ENCODE measurements at regions not wholly inside any gene's neighbourhood (a gene's known extent, or its start where the extent isn't known, plus 50 kb on each side); places are given as distances from the start of the nearest gene placed in this dataset.

DNA sequence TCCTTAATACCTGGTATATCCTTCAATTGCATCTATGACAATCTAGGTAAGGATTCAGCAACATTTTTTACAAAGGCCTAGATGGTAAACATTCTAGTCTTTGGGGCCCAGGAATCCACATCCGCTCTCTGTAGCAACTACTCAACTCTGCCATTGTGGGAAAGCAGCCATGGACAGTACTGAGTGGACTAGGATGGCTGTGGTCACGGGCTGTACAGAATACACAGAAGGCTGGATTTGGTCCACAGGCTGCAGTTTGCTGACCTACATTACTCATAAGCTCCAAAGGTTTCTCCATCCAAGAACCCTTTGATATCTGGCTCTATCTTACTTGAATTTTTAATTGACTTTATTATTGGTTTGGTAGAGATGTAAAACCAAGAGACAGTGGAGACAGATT lies 418.3 kb upstream of the LRRTM1 start:
- Histone ChIP-seq H3K36me3 (ENCODE audit: control insufficient read depth in 2 of 2, insufficient read depth in 2 of 2, low read length in 1 of 2) (no peaks in the 10 kb centered on the region), H3K4me3 (no peak overlapping the region), H3K4me2 (ENCODE audit: control insufficient read depth, insufficient read depth) (no peak overlapping the region), H3K9me3 (replicated peaks; ENCODE audit: control insufficient read depth, insufficient read depth, low read length) (no peaks in the 10 kb centered on the region), H4K20me1 (ENCODE audit: control insufficient read depth, insufficient read depth) (no peaks in the 10 kb centered on the region), H3K79me2 (ENCODE audit: control insufficient read depth, insufficient read depth, low read length) (no peaks in the 10 kb centered on the region), H3K27ac (ENCODE audit: control insufficient read depth, insufficient read depth) (no peak overlapping the region), H3K4me1 (ENCODE audit: control insufficient read depth, insufficient read depth, low read length) (no peaks in the 10 kb centered on the region), H3K9ac (ENCODE audit: control insufficient read depth, insufficient read depth, low read length) (no peak overlapping the region), H3K27me3 (replicated peaks in 1 of 2; ENCODE audit: control insufficient read depth in 2 of 2, insufficient read depth in 2 of 2, low read length in 1 of 2) (no peaks in the 10 kb centered on the region), H2AFZ (ENCODE audit: control insufficient read depth, low read depth, low read length) (no peak overlapping the region)
- intact Hi-C loops (cut with micrococcal nuclease; ENCODE audit: unreplicated experiment) = no loop called here
- no TSS peak for BruUV-seq (replicated peaks)
- DNase-seq (ENCODE audit: low read depth, low spot score) (no peak), ATAC-seq (no peak), FAIRE-seq (no peak)
- POLR2A ChIA-PET = no interaction called here
- SMC1A ChIA-PET (ENCODE audit: uncharacterized antibody, unreplicated experiment) = no interaction called here
- 25% methylated on average over 2 of the region's 2 CpGs for WGBS (ENCODE audit: insufficient coverage, insufficient replicate concordance, low lambda C conversion rate, missing lambda C conversion rate)
- TF ChIP-seq CBFB (IDR thresholded peaks at IDR 0.05; ENCODE audit: low read depth) (no peak), EED (IDR thresholded peaks at IDR 0.05; ENCODE audit: low read depth) (no peak), POLR2AphosphoS2 (IDR thresholded peaks at IDR 0.05; ENCODE audit: low read depth, low read length) (no peak), ZNF274 (IDR thresholded peaks at IDR 0.05; ENCODE audit: insufficient read depth, insufficient read length) (no peak), NFYA (IDR thresholded peaks at IDR 0.05; ENCODE audit: borderline replicate concordance, low read depth, low read length) (no peak), NFIC (IDR thresholded peaks at IDR 0.05; ENCODE audit: low read depth, low read length) (no peak), ELK1 (IDR thresholded peaks at IDR 0.05; ENCODE audit: low read depth, low read length) (no peak), DPF2 (IDR thresholded peaks at IDR 0.05) (no peak), CBX5 (IDR thresholded peaks at IDR 0.05; ENCODE audit: low read depth) (no peak), RB1 (IDR thresholded peaks at IDR 0.05; ENCODE audit: borderline replicate concordance) (no peak)
- TF ChIP-seq, protein P1, sequence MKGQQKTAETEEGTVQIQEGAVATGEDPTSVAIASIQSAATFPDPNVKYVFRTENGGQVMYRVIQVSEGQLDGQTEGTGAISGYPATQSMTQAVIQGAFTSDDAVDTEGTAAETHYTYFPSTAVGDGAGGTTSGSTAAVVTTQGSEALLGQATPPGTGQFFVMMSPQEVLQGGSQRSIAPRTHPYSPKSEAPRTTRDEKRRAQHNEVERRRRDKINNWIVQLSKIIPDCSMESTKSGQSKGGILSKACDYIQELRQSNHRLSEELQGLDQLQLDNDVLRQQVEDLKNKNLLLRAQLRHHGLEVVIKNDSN (IDR thresholded peaks at IDR 0.05; ENCODE audit: borderline replicate concordance, extremely low read length, insufficient read depth, low read depth, low read length) = no peak
- in situ Hi-C loops (cut with MboI) = no loop called here
- CTCF ChIA-PET = interaction anchor here (1.0 kb wide), 1 partner anchor 397 kb away, joined by 3 read pairs; no protein-coding TSS in a partner anchor
- RAD21 ChIA-PET (ENCODE audit: unreplicated experiment) = no interaction called here
